Natural killer cell (primary cell): ENCODE measurements at regions not wholly inside any gene's neighbourhood (a gene's known extent, or its start where the extent isn't known, plus 50 kb on each side); places are given as distances from the start of the nearest gene placed in this dataset.
"Not testable (repeated sequence)": the region's sequence is repeated elsewhere in the genome, so short reads cannot be mapped to it uniquely, and the experiment has no call there.

Experiments used
- ATAC-seq, 3 donors: fragments of 150-1000 bp in 2 of 3; fragments of 200-7000 bp in 1 of 3; cut with Tn5 transposase; 1 replicate in 1 of 3; 2 replicates in 2 of 3; pipeline ENCODE4 v1.10.0; 2021; ENCODE audit warnings: mild to moderate bottlenecking in 2 of 3, moderate library complexity in 2 of 3
- DNase-seq, 2 donors: peaks; one replicate each; pipeline versions ENCODE4 v3.0.0 to v3.0.0-alpha.2; 2013 to 2021; ENCODE audit warnings: mixed read lengths in 1 of 2
- H3K27ac ChIP-seq: one replicate; pipeline ENCODE4 v1.5.1; 2013; ENCODE audit warnings: mild to moderate bottlenecking, low read length
- H3K27me3 ChIP-seq: one replicate; pipeline ENCODE4 v1.6.1; 2013; ENCODE audit warnings: low read length; ENCODE audit not compliant: control insufficient read depth, insufficient read depth
- H3K36me3 ChIP-seq: one replicate; pipeline ENCODE4 v1.6.1; 2013; ENCODE audit warnings: low read length; ENCODE audit not compliant: control insufficient read depth, insufficient read depth
- H3K4me1 ChIP-seq: one replicate; pipeline ENCODE4 v1.6.1; 2013; ENCODE audit warnings: low read length; ENCODE audit not compliant: control insufficient read depth, insufficient read depth
- H3K4me3 ChIP-seq: one replicate; pipeline ENCODE4 v1.5.1; 2013; ENCODE audit warnings: low read length
- H3K9me3 ChIP-seq: one replicate; pipeline ENCODE4 v1.6.1; 2013; ENCODE audit warnings: low read length; ENCODE audit not compliant: control insufficient read depth, insufficient read depth
- H3K27ac Mint-ChIP-seq, 2 donors: one replicate each; pipeline ENCODE4 v1.8.0; 2022; ENCODE audit warnings: mild to moderate bottlenecking in 2 of 2, mixed read lengths in 2 of 2, moderate library complexity in 1 of 2
- H3K27me3 Mint-ChIP-seq, 2 donors: one replicate each; pipeline ENCODE4 v1.8.0; 2022; ENCODE audit warnings: low read depth in 2 of 2, mixed read lengths in 2 of 2
- H3K36me3 Mint-ChIP-seq: one replicate; pipeline ENCODE4 v1.8.0; 2022; ENCODE audit warnings: mixed read lengths
- H3K4me1 Mint-ChIP-seq, 2 donors: one replicate each; pipeline ENCODE4 v1.8.0; 2022; ENCODE audit warnings: mixed read lengths in 2 of 2
- H3K4me3 Mint-ChIP-seq: one replicate; pipeline ENCODE4 v1.8.0; 2022; ENCODE audit warnings: mild to moderate bottlenecking, moderate library complexity, mixed read lengths
- H3K9me3 Mint-ChIP-seq, 2 donors: one replicate each; pipeline ENCODE4 v1.8.0; 2022; ENCODE audit warnings: mixed read lengths in 2 of 2
- WGBS: methylation state at CpG from one replicate; pipeline ENCODE4 v1.1.7; 2013; ENCODE audit warnings: missing lambda C conversion rate; ENCODE audit not compliant: insufficient coverage; 5-methylcytosine and 5-hydroxymethylcytosine counted together
- intact Hi-C: fragments of 100-400 bp; cut with micrococcal nuclease; formaldehyde crosslinking; loops from one replicate; pipeline ENCODE4 v1.14.2; 2022
- TF ChIP-seq, protein P1 (sequence below): fragments of 200-600 bp; IDR thresholded peaks from one replicate; pipeline ENCODE4 v1.8.0; 2022; ENCODE audit warnings: antibody characterized with exemption

- Histone ChIP-seq H3K27ac (no peak overlapping the region), H3K36me3 (no peaks in the 10 kb centered on the region), H3K9me3 (peaks cover 11% of the 10 kb centered on the region), H3K27me3 (no peaks in the 10 kb centered on the region), H3K4me3 (no peak overlapping the region), H3K4me1 (no peaks in the 10 kb centered on the region)
- Mint-ChIP-seq H3K27me3 (no peaks in the 10 kb centered on the region), H3K27ac (no peak overlapping the region), H3K4me1 (no peaks in the 10 kb centered on the region), H3K9me3 (peaks cover 6 to 11% of the 10 kb centered on the region in 2 donors), H3K4me3 (no peak overlapping the region), H3K36me3 (peaks cover 7% of the 10 kb centered on the region)
- ATAC-seq = no peak
- intact Hi-C loops = no loop called here
- DNase-seq = no peak
- TF ChIP-seq, protein P1, sequence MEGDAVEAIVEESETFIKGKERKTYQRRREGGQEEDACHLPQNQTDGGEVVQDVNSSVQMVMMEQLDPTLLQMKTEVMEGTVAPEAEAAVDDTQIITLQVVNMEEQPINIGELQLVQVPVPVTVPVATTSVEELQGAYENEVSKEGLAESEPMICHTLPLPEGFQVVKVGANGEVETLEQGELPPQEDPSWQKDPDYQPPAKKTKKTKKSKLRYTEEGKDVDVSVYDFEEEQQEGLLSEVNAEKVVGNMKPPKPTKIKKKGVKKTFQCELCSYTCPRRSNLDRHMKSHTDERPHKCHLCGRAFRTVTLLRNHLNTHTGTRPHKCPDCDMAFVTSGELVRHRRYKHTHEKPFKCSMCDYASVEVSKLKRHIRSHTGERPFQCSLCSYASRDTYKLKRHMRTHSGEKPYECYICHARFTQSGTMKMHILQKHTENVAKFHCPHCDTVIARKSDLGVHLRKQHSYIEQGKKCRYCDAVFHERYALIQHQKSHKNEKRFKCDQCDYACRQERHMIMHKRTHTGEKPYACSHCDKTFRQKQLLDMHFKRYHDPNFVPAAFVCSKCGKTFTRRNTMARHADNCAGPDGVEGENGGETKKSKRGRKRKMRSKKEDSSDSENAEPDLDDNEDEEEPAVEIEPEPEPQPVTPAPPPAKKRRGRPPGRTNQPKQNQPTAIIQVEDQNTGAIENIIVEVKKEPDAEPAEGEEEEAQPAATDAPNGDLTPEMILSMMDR = no peak
- WGBS = 75% methylated on average over 6 of the region's 6 CpGs
Measured at GRCh38 chrX:85808217-85808616, 239.1 kb downstream of the CHM start.

DNA sequence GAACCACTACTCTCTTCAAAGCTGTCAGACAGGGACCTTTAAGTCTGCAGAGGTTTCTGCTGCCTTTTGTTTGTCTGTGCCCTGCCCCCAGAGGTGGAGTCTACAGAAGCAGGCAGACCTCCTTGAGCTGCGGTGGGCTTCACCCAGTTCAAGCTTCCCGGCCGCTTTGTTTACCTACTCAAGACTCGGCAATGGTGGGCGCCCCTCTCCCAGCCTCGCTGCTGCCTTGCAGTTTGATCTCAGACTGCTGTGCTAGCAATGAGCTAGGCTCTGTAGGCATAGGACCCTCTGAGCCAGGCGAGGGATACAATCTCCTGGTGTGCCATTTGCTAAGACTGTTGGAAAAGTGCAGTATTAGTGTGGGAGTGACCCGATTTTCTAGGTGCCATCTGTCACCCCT is 275.0 kb downstream of the CHM start:
- H3K9me3 ChIP-seq, DNase-seq, H3K4me1 ChIP-seq, intact Hi-C loops, H3K27me3 ChIP-seq, H3K36me3 ChIP-seq, H3K36me3 Mint-ChIP-seq, H3K27me3 Mint-ChIP-seq, H3K27ac ChIP-seq, H3K27ac Mint-ChIP-seq, H3K4me1 Mint-ChIP-seq, ATAC-seq, H3K9me3 Mint-ChIP-seq, H3K4me3 ChIP-seq, H3K4me3 Mint-ChIP-seq: not testable (repeated sequence)
- WGBS = 90% methylated on average over 8 of the region's 8 CpGs

DNA sequence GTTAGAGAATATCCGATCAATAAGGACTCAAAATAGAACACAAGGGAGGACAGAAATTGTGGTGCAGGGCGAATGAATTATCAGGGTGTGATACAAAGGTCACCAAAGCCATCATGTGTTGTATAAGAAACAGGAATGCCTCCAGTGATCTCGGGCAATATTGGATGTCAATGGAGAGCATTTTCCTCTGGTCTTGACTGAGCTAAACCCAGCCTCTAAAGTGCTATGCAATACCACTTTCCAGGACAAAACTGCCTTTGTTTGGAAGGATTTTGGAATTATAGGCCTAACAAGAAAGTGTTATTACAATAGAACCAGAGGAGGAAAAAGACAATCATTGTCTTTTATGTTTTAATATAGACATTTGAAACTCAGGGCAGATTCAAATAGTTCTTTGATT is 281.7 kb downstream of the CHM start:
- no peaks in the 10 kb centered on the region for H3K4me1 ChIP-seq
- TF ChIP-seq, protein P1 = no peak
- ATAC-seq (no peak), DNase-seq (no peak)
- WGBS = 75% methylated on average over 3 of the region's 3 CpGs
- no peaks in the 10 kb centered on the region for H3K27me3 ChIP-seq
- H3K4me1 Mint-ChIP-seq = no peaks in the 10 kb centered on the region
- no peak overlapping the region for H3K27ac ChIP-seq
- H3K9me3 ChIP-seq = no peaks in the 10 kb centered on the region
- no peak overlapping the region for H3K4me3 Mint-ChIP-seq
- intact Hi-C loops = no loop called here
- no peak overlapping the region for H3K27ac Mint-ChIP-seq
- no peak overlapping the region for H3K4me3 ChIP-seq
- H3K36me3 Mint-ChIP-seq = no peaks in the 10 kb centered on the region
- H3K9me3 Mint-ChIP-seq = peaks cover 2 to 7% of the 10 kb centered on the region in 2 donors
- no peaks in the 10 kb centered on the region for H3K36me3 ChIP-seq
- H3K27me3 Mint-ChIP-seq = no peaks in the 10 kb centered on the region

GRCh38 chrX:85723025-85723424 is 324.3 kb downstream of the CHM start:
- intact Hi-C loops, H3K27ac ChIP-seq, H3K27me3 Mint-ChIP-seq, H3K36me3 ChIP-seq, H3K4me1 Mint-ChIP-seq, ATAC-seq, H3K9me3 ChIP-seq, H3K4me3 Mint-ChIP-seq, H3K27ac Mint-ChIP-seq, H3K36me3 Mint-ChIP-seq, H3K4me3 ChIP-seq, H3K27me3 ChIP-seq, DNase-seq, H3K4me1 ChIP-seq: not testable (repeated sequence)
- no CpG with 5 or more reads among the region's 2 CpGs for WGBS
- peaks cover 9 to 10% of the 10 kb centered on the region in 2 donors for H3K9me3 Mint-ChIP-seq

- H3K36me3 Mint-ChIP-seq, H3K4me3 Mint-ChIP-seq, H3K4me1 Mint-ChIP-seq, H3K9me3 Mint-ChIP-seq, intact Hi-C loops, H3K4me1 ChIP-seq, H3K9me3 ChIP-seq, DNase-seq, ATAC-seq, H3K27me3 Mint-ChIP-seq, H3K27ac Mint-ChIP-seq, H3K27ac ChIP-seq, H3K4me3 ChIP-seq, H3K36me3 ChIP-seq, H3K27me3 ChIP-seq: not testable (repeated sequence)
- no CpG with 5 or more reads among the region's 1 CpG for WGBS
Measured at GRCh38 chrX:85703233-85703632, 323.8 kb upstream of the POF1B start.
